Stomach smooth muscle (tissue), 2 donors: ENCODE measurements at regions not wholly inside any gene's neighbourhood (a gene's known extent, or its start where the extent isn't known, plus 50 kb on each side); places are given as distances from the start of the nearest gene placed in this dataset.

Source experiments
- H3K27ac ChIP-seq: one replicate; pipeline ENCODE4 v1.7.0; 2013; ENCODE audit warnings: mild to moderate bottlenecking, low read length, inconsistent platforms
- H3K27me3 ChIP-seq, 2 donors: one replicate each; pipeline ENCODE4 v1.7.0; 2013; ENCODE audit warnings: low read length in 2 of 2; ENCODE audit not compliant: insufficient read depth in 2 of 2, control insufficient read depth in 1 of 2
- H3K36me3 ChIP-seq, 2 donors: one replicate each; pipeline ENCODE4 v1.7.0; 2013; ENCODE audit warnings: low read length in 2 of 2; ENCODE audit not compliant: control insufficient read depth in 2 of 2, insufficient read depth in 2 of 2
- H3K4me1 ChIP-seq: one replicate; pipeline ENCODE4 v1.7.0; 2013; ENCODE audit warnings: low read length; ENCODE audit not compliant: control insufficient read depth, insufficient read depth
- H3K4me3 ChIP-seq, 2 donors: one replicate each; pipeline ENCODE4 v1.7.0; 2013; ENCODE audit warnings: low read length in 2 of 2
- H3K9ac ChIP-seq, 2 donors: one replicate each; pipeline ENCODE4 v1.7.0; 2013; ENCODE audit warnings: low read length in 2 of 2, mild to moderate bottlenecking in 1 of 2
- H3K9me3 ChIP-seq, 2 donors: one replicate each; pipeline ENCODE4 v1.7.0; 2013; ENCODE audit warnings: low read length in 2 of 2; ENCODE audit not compliant: control insufficient read depth in 2 of 2
- donor health status: healthy.
- donor health status: Pancreatic carcinoma.

GRCh38 chr3:146953511-146953981, 348.4 kb upstream of the PLSCR5 start:
- Histone ChIP-seq H3K4me1 (no peaks in the 10 kb centered on the region), H3K27ac (no peak overlapping the region), H3K9ac (no peak overlapping the region), H3K4me3 (no peak overlapping the region), H3K27me3 (no peaks in the 10 kb centered on the region), H3K9me3 (no peaks in the 10 kb centered on the region), H3K36me3 (no peaks in the 10 kb centered on the region)

GRCh38 chr3:146948985-146949384, 343.8 kb upstream of the PLSCR5 start:
- Histone ChIP-seq H3K27me3 (no peaks in the 10 kb centered on the region), H3K9ac (no peak overlapping the region), H3K27ac (no peak overlapping the region), H3K9me3 (no peaks in the 10 kb centered on the region), H3K4me3 (no peak overlapping the region), H3K36me3 (no peaks in the 10 kb centered on the region), H3K4me1 (no peaks in the 10 kb centered on the region)

GRCh38 chr3:146948186-146948585, 343.0 kb upstream of the PLSCR5 start:
- no peak overlapping the region for H3K4me3 ChIP-seq
- H3K27ac ChIP-seq = no peak overlapping the region
- no peak overlapping the region for H3K9ac ChIP-seq
- H3K36me3 ChIP-seq = no peaks in the 10 kb centered on the region
- H3K4me1 ChIP-seq = no peaks in the 10 kb centered on the region
- H3K27me3 ChIP-seq = no peaks in the 10 kb centered on the region
- H3K9me3 ChIP-seq = no peaks in the 10 kb centered on the region

- no peaks in the 10 kb centered on the region for H3K36me3 ChIP-seq
- H3K9me3 ChIP-seq = no peaks in the 10 kb centered on the region
- no peak overlapping the region for H3K9ac ChIP-seq
- no peaks in the 10 kb centered on the region for H3K27me3 ChIP-seq
- H3K27ac ChIP-seq = no peak overlapping the region
- no peak overlapping the region for H3K4me3 ChIP-seq
- no peaks in the 10 kb centered on the region for H3K4me1 ChIP-seq
Observed at GRCh38 chr3:146929696-146930095, 324.6 kb upstream of the PLSCR5 start.

GRCh38 chr3:146928421-146929059, 323.4 kb upstream of the PLSCR5 start:
- no peaks in the 10 kb centered on the region for H3K4me1 ChIP-seq
- H3K27ac ChIP-seq = no peak overlapping the region
- H3K36me3 ChIP-seq = no peaks in the 10 kb centered on the region
- no peak overlapping the region for H3K4me3 ChIP-seq
- H3K27me3 ChIP-seq = no peaks in the 10 kb centered on the region
- no peaks in the 10 kb centered on the region for H3K9me3 ChIP-seq
- no peak overlapping the region for H3K9ac ChIP-seq

- Histone ChIP-seq H3K9ac (no peak overlapping the region), H3K9me3 (no peaks in the 10 kb centered on the region), H3K27me3 (no peaks in the 10 kb centered on the region), H3K4me1 (no peaks in the 10 kb centered on the region), H3K36me3 (no peaks in the 10 kb centered on the region), H3K27ac (no peak overlapping the region), H3K4me3 (no peak overlapping the region)
Observed at GRCh38 chr3:146921693-146922092, 316.5 kb upstream of the PLSCR5 start.

GRCh38 chr3:146914409-146914808, 309.3 kb upstream of the PLSCR5 start:
- no peak overlapping the region for H3K9ac ChIP-seq
- H3K9me3 ChIP-seq = no peaks in the 10 kb centered on the region
- no peaks in the 10 kb centered on the region for H3K27me3 ChIP-seq
- H3K4me1 ChIP-seq = no peaks in the 10 kb centered on the region
- H3K4me3 ChIP-seq = no peak overlapping the region
- no peaks in the 10 kb centered on the region for H3K36me3 ChIP-seq
- H3K27ac ChIP-seq = no peak overlapping the region

GRCh38 chr3:146912241-146913015, 307.3 kb upstream of the PLSCR5 start:
- Histone ChIP-seq H3K9me3 (no peaks in the 10 kb centered on the region), H3K4me1 (no peaks in the 10 kb centered on the region), H3K36me3 (no peaks in the 10 kb centered on the region), H3K4me3 (peak overlapping the region in 1 of 2 donors; percentile 34), H3K9ac (no peak overlapping the region), H3K27ac (no peak overlapping the region), H3K27me3 (no peaks in the 10 kb centered on the region)

GRCh38 chr3:146903927-146904326, 298.8 kb upstream of the PLSCR5 start:
- no peaks in the 10 kb centered on the region for H3K27me3 ChIP-seq
- no peaks in the 10 kb centered on the region for H3K4me1 ChIP-seq
- H3K27ac ChIP-seq = no peak overlapping the region
- peak overlapping the region in 1 of 2 donors; percentile 25 for H3K4me3 ChIP-seq
- H3K9me3 ChIP-seq = no peaks in the 10 kb centered on the region
- no peaks in the 10 kb centered on the region for H3K36me3 ChIP-seq
- no peak overlapping the region for H3K9ac ChIP-seq

- H3K36me3 ChIP-seq = no peaks in the 10 kb centered on the region
- H3K27ac ChIP-seq = no peak overlapping the region
- no peaks in the 10 kb centered on the region for H3K27me3 ChIP-seq
- no peaks in the 10 kb centered on the region for H3K9me3 ChIP-seq
- H3K4me1 ChIP-seq = no peaks in the 10 kb centered on the region
- H3K9ac ChIP-seq = no peak overlapping the region
- no peak overlapping the region for H3K4me3 ChIP-seq
Observed at GRCh38 chr3:146899171-146899570, 294.0 kb upstream of the PLSCR5 start.

GRCh38 chr3:146896711-146897110, 291.6 kb upstream of the PLSCR5 start:
- H3K4me3 ChIP-seq = no peak overlapping the region
- no peak overlapping the region for H3K27ac ChIP-seq
- no peaks in the 10 kb centered on the region for H3K9me3 ChIP-seq
- H3K4me1 ChIP-seq = no peaks in the 10 kb centered on the region
- H3K27me3 ChIP-seq = no peaks in the 10 kb centered on the region
- H3K36me3 ChIP-seq = no peaks in the 10 kb centered on the region
- H3K9ac ChIP-seq = no peak overlapping the region
